Mesothelial cell of epicardium (in vitro differentiated cells): ENCODE measurements at regions not wholly inside any gene's neighbourhood (a gene's known extent, or its start where the extent isn't known, plus 50 kb on each side); places are given as distances from the start of the nearest gene placed in this dataset.
A peak's percentile ranks its signal among the peaks of the same experiment; 100 is the strongest.

Source experiments
- DNase-seq, 2 experiments: peaks; one replicate each; pipeline ENCODE4 v3.0.0; 2021; ENCODE audit warnings: low spot score in 2 of 2; ENCODE audit not compliant: unreplicated experiment in 2 of 2
- H3K27ac Mint-ChIP-seq: 2 replicates; pipeline ENCODE4 v1.8.0; 2021; ENCODE audit warnings: mixed read lengths
- H3K27me3 Mint-ChIP-seq: 2 replicates; pipeline ENCODE4 v1.8.0; 2021; ENCODE audit warnings: low read depth, mixed read lengths
- H3K36me3 Mint-ChIP-seq: 2 replicates; pipeline ENCODE4 v1.8.0; 2021; ENCODE audit warnings: mixed read lengths
- H3K4me1 Mint-ChIP-seq: 2 replicates; pipeline ENCODE4 v1.8.0; 2021; ENCODE audit warnings: mixed read lengths
- H3K4me3 Mint-ChIP-seq: 2 replicates; pipeline ENCODE4 v1.8.0; 2021; ENCODE audit warnings: mild to moderate bottlenecking, moderate library complexity, mixed read lengths
- H3K9me3 Mint-ChIP-seq: 2 replicates; pipeline ENCODE4 v1.8.0; 2021; ENCODE audit warnings: mixed read lengths
- CTCF ChIP-seq: fragments of 200-600 bp; sonication (generic); IDR thresholded peaks from one replicate; pipeline ENCODE4 v1.5.0; 2021; ENCODE audit warnings: antibody characterized with exemption; ENCODE audit not compliant: unreplicated experiment

GRCh38 chr4:158001756-158002155, 171.1 kb downstream of the GASK1B start:
- no peaks in the 10 kb centered on the region for H3K36me3 Mint-ChIP-seq
- TF ChIP-seq CTCF = no peak
- no peak overlapping the region for H3K4me3 Mint-ChIP-seq
- no peak overlapping the region for H3K27ac Mint-ChIP-seq
- H3K27me3 Mint-ChIP-seq = no peaks in the 10 kb centered on the region
- no peaks in the 10 kb centered on the region for H3K9me3 Mint-ChIP-seq
- DNase-seq = no peak
- peaks cover 43% of the 10 kb centered on the region for H3K4me1 Mint-ChIP-seq

GRCh38 chr4:157999723-158000122, 173.1 kb downstream of the GASK1B start:
- no peak for DNase-seq
- Mint-ChIP-seq H3K9me3 (no peaks in the 10 kb centered on the region), H3K27ac (no peak overlapping the region), H3K4me3 (no peak overlapping the region), H3K4me1 (peaks cover 50% of the 10 kb centered on the region), H3K27me3 (no peaks in the 10 kb centered on the region), H3K36me3 (no peaks in the 10 kb centered on the region)
- no peak for TF ChIP-seq CTCF

GRCh38 chr4:157997296-157997695, 175.5 kb downstream of the GASK1B start:
- H3K27me3 Mint-ChIP-seq = no peaks in the 10 kb centered on the region
- peaks cover 41% of the 10 kb centered on the region for H3K4me1 Mint-ChIP-seq
- no peak for DNase-seq
- no peak overlapping the region for H3K4me3 Mint-ChIP-seq
- no peaks in the 10 kb centered on the region for H3K36me3 Mint-ChIP-seq
- H3K9me3 Mint-ChIP-seq = no peaks in the 10 kb centered on the region
- TF ChIP-seq CTCF = no peak
- H3K27ac Mint-ChIP-seq = no peak overlapping the region

GRCh38 chr4:157996061-157997028, 176.5 kb downstream of the GASK1B start:
- DNase-seq = no peak
- H3K36me3 Mint-ChIP-seq = no peaks in the 10 kb centered on the region
- no peaks in the 10 kb centered on the region for H3K27me3 Mint-ChIP-seq
- H3K27ac Mint-ChIP-seq = peak overlapping the region; percentile 27
- H3K9me3 Mint-ChIP-seq = no peaks in the 10 kb centered on the region
- peaks cover 36% of the 10 kb centered on the region for H3K4me1 Mint-ChIP-seq
- TF ChIP-seq CTCF = no peak
- no peak overlapping the region for H3K4me3 Mint-ChIP-seq

- no peak for TF ChIP-seq CTCF
- H3K4me3 Mint-ChIP-seq = no peak overlapping the region
- H3K27me3 Mint-ChIP-seq = no peaks in the 10 kb centered on the region
- no peak overlapping the region for H3K27ac Mint-ChIP-seq
- H3K9me3 Mint-ChIP-seq = no peaks in the 10 kb centered on the region
- no peaks in the 10 kb centered on the region for H3K36me3 Mint-ChIP-seq
- DNase-seq = no peak
- H3K4me1 Mint-ChIP-seq = peaks cover 26% of the 10 kb centered on the region
These were observed 178.0 kb downstream of the GASK1B start for GRCh38 chr4:157994863-157995262.
